ENCODE measurements at regions not wholly inside any gene's neighbourhood (a gene's known extent, or its start where the extent isn't known, plus 50 kb on each side); places are given as distances from the start of the nearest gene placed in this dataset.

GRCh38 chr11:33557201-33557600, 143.4 kb downstream of the C11orf91 start:
- DNase-seq (ENCODE audit: low spot score) = no peak

GRCh38 chr11:33554219-33554618, 146.4 kb downstream of the C11orf91 start:
- DNase-seq (ENCODE audit: low spot score) = no peak

GRCh38 chr11:33553486-33553885, 147.1 kb downstream of the C11orf91 start:
- no peak for DNase-seq (ENCODE audit: low spot score)

GRCh38 chr11:33552756-33553155, 147.9 kb downstream of the C11orf91 start:
- no peak for DNase-seq (ENCODE audit: low spot score)

- no peak for DNase-seq (ENCODE audit: low spot score)
These were observed 149.6 kb downstream of the C11orf91 start for GRCh38 chr11:33551051-33551450.

- no peak for DNase-seq (ENCODE audit: low spot score)
These were observed 151.1 kb downstream of the C11orf91 start for GRCh38 chr11:33549483-33549882.

GRCh38 chr11:33545931-33546330, 154.7 kb downstream of the C11orf91 start:
- no peak for DNase-seq (ENCODE audit: low spot score)

- DNase-seq (ENCODE audit: low spot score) = no peak
These were observed 155.8 kb downstream of the C11orf91 start for GRCh38 chr11:33544593-33545373.

GRCh38 chr11:33543823-33544222, 156.8 kb downstream of the C11orf91 start:
- DNase-seq (ENCODE audit: low spot score) = no peak

GRCh38 chr11:33542921-33543320, 157.7 kb downstream of the C11orf91 start:
- DNase-seq (ENCODE audit: low spot score) = peak; percentile 24

GRCh38 chr11:33540946-33541915, 159.4 kb downstream of the C11orf91 start:
- no peak for DNase-seq (ENCODE audit: low spot score)

GRCh38 chr11:33540427-33540826, 160.2 kb downstream of the C11orf91 start:
- no peak for DNase-seq (ENCODE audit: low spot score)

GRCh38 chr11:33539751-33540150, 160.9 kb downstream of the C11orf91 start:
- DNase-seq (ENCODE audit: low spot score) = no peak

GRCh38 chr11:33538726-33539125, 161.9 kb downstream of the C11orf91 start:
- no peak for DNase-seq (ENCODE audit: low spot score)

GRCh38 chr11:33536178-33536577, 164.4 kb downstream of the C11orf91 start:
- DNase-seq (ENCODE audit: low spot score) = no peak

GRCh38 chr11:33534575-33534974, 166.1 kb downstream of the C11orf91 start:
- DNase-seq (ENCODE audit: low spot score) = no peak

- no peak for DNase-seq (ENCODE audit: low spot score)
These were observed 167.1 kb downstream of the C11orf91 start for GRCh38 chr11:33533386-33534052.

- no peak for DNase-seq (ENCODE audit: low spot score)
These were observed 167.8 kb downstream of the C11orf91 start for GRCh38 chr11:33532720-33533385.

GRCh38 chr11:33532257-33532656, 168.4 kb downstream of the C11orf91 start:
- DNase-seq (ENCODE audit: low spot score) = no peak

GRCh38 chr11:33531743-33532181, 168.9 kb downstream of the C11orf91 start:
- no peak for DNase-seq (ENCODE audit: low spot score)

- DNase-seq (ENCODE audit: low spot score) = no peak
These were observed 169.8 kb downstream of the C11orf91 start for GRCh38 chr11:33530815-33531214.

- DNase-seq (ENCODE audit: low spot score) = no peak
These were observed 171.2 kb downstream of the C11orf91 start for GRCh38 chr11:33529461-33529860.
